ENCODE measurements at regions not wholly inside any gene's neighbourhood (a gene's known extent, or its start where the extent isn't known, plus 50 kb on each side); places are given as distances from the start of the nearest gene placed in this dataset.

DNA sequence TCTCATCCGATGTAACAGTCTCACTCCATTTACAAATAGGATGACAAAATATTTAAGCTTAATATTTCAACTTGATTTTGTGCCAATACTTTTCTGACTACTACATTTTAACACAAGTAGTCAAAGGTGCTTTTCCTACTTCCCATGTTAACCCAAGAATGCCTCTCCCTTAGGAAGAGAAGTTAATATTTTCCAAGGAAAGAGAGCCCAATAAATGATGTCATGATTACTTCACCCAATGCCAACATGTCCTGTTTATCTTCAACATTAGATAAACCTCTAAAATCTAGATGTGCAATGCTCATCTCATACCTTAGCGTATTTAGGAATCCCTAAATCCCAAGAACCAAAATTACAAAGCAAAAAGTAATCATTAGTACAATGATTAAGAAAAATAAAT, 156.7 kb upstream of the TENT5A start:
- TF ChIP-seq TARDBP (IDR thresholded peaks at IDR 0.05) (no peak), ARNT (IDR thresholded peaks at IDR 0.05) (no peak), SP1 (IDR thresholded peaks at IDR 0.05) (no peak), SUZ12 (IDR thresholded peaks at IDR 0.05) (no peak), ZNF384 (IDR thresholded peaks at IDR 0.05) (no peak), NFRKB (IDR thresholded peaks at IDR 0.05) (no peak), FOXM1 (IDR thresholded peaks at IDR 0.05; ENCODE audit: borderline replicate concordance) (no peak)
